GM23338 (cell line): ENCODE measurements at regions not wholly inside any gene's neighbourhood (a gene's known extent, or its start where the extent isn't known, plus 50 kb on each side); places are given as distances from the start of the nearest gene placed in this dataset.

Experiments
- ATAC-seq: fragments of 200-7000 bp; cut with Tn5 transposase; 3 replicates; pipeline ENCODE4 v1.9.1; 2020
- DNase-seq: peaks from one replicate; pipeline ENCODE4 v3.0.0-alpha.2; 2015; ENCODE audit warnings: low spot score
- H2AFZ ChIP-seq: fragments of 200-600 bp; sonication (generic); 2 replicates; pipeline ENCODE4 v1.8.0; 2016; ENCODE audit warnings: antibody characterized with exemption, mild to moderate bottlenecking, moderate library complexity
- H3F3A ChIP-seq: fragments of 200-600 bp; sonication (generic); replicated peaks from 2 replicates; pipeline ENCODE4 v1.8.0; 2017; ENCODE audit warnings: antibody characterized with exemption, mixed run types, low read depth
- H3K27ac ChIP-seq: fragments of 200-600 bp; sonication (generic); 2 replicates; pipeline ENCODE4 v1.6.1; 2016; ENCODE audit warnings: low read depth
- H3K27me3 ChIP-seq: fragments of 200-600 bp; sonication (generic); 2 replicates; pipeline ENCODE4 v1.8.0; 2016; ENCODE audit warnings: mild to moderate bottlenecking, mixed run types, moderate library complexity; ENCODE audit not compliant: insufficient read depth
- H3K36me3 ChIP-seq: fragments of 200-600 bp; sonication (generic); 2 replicates; pipeline ENCODE4 v1.8.0; 2016; ENCODE audit warnings: mild to moderate bottlenecking; ENCODE audit not compliant: insufficient read depth
- H3K4me1 ChIP-seq: fragments of 200-600 bp; sonication (generic); 2 replicates; pipeline ENCODE4 v1.8.0; 2016; ENCODE audit warnings: mild to moderate bottlenecking, moderate library complexity; ENCODE audit not compliant: insufficient read depth
- H3K4me2 ChIP-seq: fragments of 200-600 bp; sonication (generic); 2 replicates; pipeline ENCODE4 v1.7.1; 2017; ENCODE audit warnings: mixed run types
- H3K4me3 ChIP-seq: fragments of 200-600 bp; sonication (generic); 2 replicates; pipeline ENCODE4 v1.6.1; 2016; ENCODE audit warnings: mixed run types
- H3K79me2 ChIP-seq: fragments of 200-600 bp; sonication (generic); replicated peaks from 2 replicates; pipeline ENCODE4 v1.8.0; 2017; ENCODE audit warnings: mild to moderate bottlenecking; ENCODE audit not compliant: insufficient read depth
- H3K9me2 ChIP-seq: fragments of 200-600 bp; sonication (generic); 2 replicates; pipeline ENCODE4 v1.8.0; 2017; ENCODE audit not compliant: insufficient read depth
- H4K20me1 ChIP-seq: fragments of 200-600 bp; sonication (generic); replicated peaks from 2 replicates; pipeline ENCODE4 v1.8.0; 2017; ENCODE audit warnings: mild to moderate bottlenecking; ENCODE audit not compliant: insufficient read depth
- H3K27ac Mint-ChIP-seq: 2 replicates; pipeline ENCODE4 v1.8.0; 2020; ENCODE audit warnings: inconsistent platforms, mild to moderate bottlenecking, moderate library complexity, mixed read lengths
- H3K27me3 Mint-ChIP-seq: 3 replicates; pipeline ENCODE4 v1.8.0; 2022; ENCODE audit warnings: low read depth, mild to moderate bottlenecking, moderate library complexity, mixed read lengths, inconsistent platforms; ENCODE audit not compliant: insufficient read depth, poor library complexity
- H3K36me3 Mint-ChIP-seq: 3 replicates; pipeline ENCODE4 v1.8.0; 2021; ENCODE audit warnings: low read depth, mild to moderate bottlenecking, inconsistent platforms, moderate library complexity, mixed read lengths
- H3K4me1 Mint-ChIP-seq: 3 replicates; pipeline ENCODE4 v1.8.0; 2020; ENCODE audit warnings: mild to moderate bottlenecking, inconsistent platforms, mixed read lengths
- H3K4me3 Mint-ChIP-seq: 3 replicates; pipeline ENCODE4 v1.8.0; 2021; ENCODE audit warnings: moderate library complexity, mild to moderate bottlenecking, inconsistent platforms, mixed read lengths
- H3K9me3 Mint-ChIP-seq: 3 replicates; pipeline ENCODE4 v1.8.0; 2020; ENCODE audit warnings: moderate library complexity, mild to moderate bottlenecking, inconsistent platforms, mixed read lengths
- CREB1 ChIP-seq: fragments of 250-450 bp; sonication (Bioruptor Pico); IDR thresholded peaks from 2 replicates; pipeline ENCODE4 v1.5.0; 2020; ENCODE audit warnings: low read depth, mild to moderate bottlenecking, moderate library complexity
- CTCF ChIP-seq, 2 experiments: fragments of 200-600 bp in 1 of 2; sonication (generic) in 1 of 2; conservative IDR thresholded peaks; 2 replicates each; pipeline versions ENCODE4 v1.5.1 to v1.6.1; 2016 to 2017; ENCODE audit warnings: antibody characterized with exemption in 2 of 2, low read depth in 2 of 2, mild to moderate bottlenecking in 2 of 2, moderate library complexity in 1 of 2
- ETS1 ChIP-seq: IDR thresholded peaks from 2 replicates; pipeline ENCODE4 v1.6.1; 2016; ENCODE audit warnings: antibody characterized with exemption
- EZH2 ChIP-seq: fragments of 200-600 bp; sonication (generic); IDR thresholded peaks from one replicate; pipeline ENCODE4 v1.8.0; 2017; ENCODE audit warnings: antibody characterized with exemption, mild to moderate bottlenecking, low read depth; ENCODE audit not compliant: unreplicated experiment
- EZH2phosphoT487 ChIP-seq: fragments of 200-600 bp; sonication (generic); IDR thresholded peaks from one replicate; pipeline ENCODE4 v1.8.1; 2018; ENCODE audit warnings: antibody characterized with exemption; ENCODE audit not compliant: unreplicated experiment
- JUNB ChIP-seq: IDR thresholded peaks from one replicate; pipeline ENCODE4 v1.6.1; 2016; ENCODE audit warnings: antibody characterized with exemption; ENCODE audit not compliant: unreplicated experiment
- NANOG ChIP-seq: IDR thresholded peaks from 2 replicates; pipeline ENCODE4 v1.6.1; 2016; ENCODE audit warnings: antibody characterized with exemption, borderline replicate concordance
- POLR2AphosphoS5 ChIP-seq: IDR thresholded peaks from 2 replicates; pipeline ENCODE4 v1.6.1; 2016; ENCODE audit warnings: antibody characterized with exemption, low read depth
- REST ChIP-seq: IDR thresholded peaks from one replicate; pipeline ENCODE4 v1.6.1; 2018; ENCODE audit warnings: antibody characterized with exemption; ENCODE audit not compliant: unreplicated experiment
- STAT1 ChIP-seq: IDR thresholded peaks from one replicate; pipeline ENCODE4 v1.6.1; 2016; ENCODE audit warnings: antibody characterized with exemption; ENCODE audit not compliant: unreplicated experiment
- ZNF114 ChIP-seq: fragments of 250-450 bp; sonication (Bioruptor Pico); IDR thresholded peaks from 2 replicates; pipeline ENCODE4 v1.5.0; 2020; ENCODE audit warnings: mild to moderate bottlenecking, moderate library complexity
- ZNF331 ChIP-seq: fragments of 250-450 bp; sonication (Bioruptor Pico); IDR thresholded peaks from 2 replicates; pipeline ENCODE4 v1.5.0; 2020; ENCODE audit warnings: low read depth, mild to moderate bottlenecking, moderate library complexity
- ZNF462 ChIP-seq: fragments of 250-450 bp; sonication (Bioruptor Pico); IDR thresholded peaks from 2 replicates; pipeline ENCODE4 v1.5.0; 2020; ENCODE audit warnings: mild to moderate bottlenecking, moderate library complexity

- ATAC-seq (no peak), DNase-seq (no peak)
- Histone ChIP-seq H3K4me2 (no peak overlapping the region), H3K4me1 (no peaks in the 10 kb centered on the region; the same call in 1 of the 2 replicates), H2AFZ (no peak overlapping the region), H3K27ac (no peak overlapping the region), H4K20me1 (no peaks in the 10 kb centered on the region), H3K27me3 (no peaks in the 10 kb centered on the region), H3K36me3 (no peaks in the 10 kb centered on the region), H3F3A (no peaks in the 10 kb centered on the region), H3K79me2 (no peaks in the 10 kb centered on the region), H3K9me2 (peaks cover 16% of the 10 kb centered on the region), H3K4me3 (no peak overlapping the region)
- Mint-ChIP-seq H3K27me3 (peaks cover 2% of the 10 kb centered on the region), H3K9me3 (peaks cover 89% of the 10 kb centered on the region), H3K4me3 (no peak overlapping the region), H3K27ac (no peak overlapping the region), H3K36me3 (peaks cover 4% of the 10 kb centered on the region; the same call in 2 of the 3 replicates), H3K4me1 (no peaks in the 10 kb centered on the region)
- TF ChIP-seq POLR2AphosphoS5 (no peak), EZH2phosphoT487 (no peak), EZH2 (no peak), ETS1 (no peak), REST (no peak), ZNF462 (CRISPR knock-in tag) (no peak), STAT1 (no peak), CREB1 (CRISPR knock-in tag) (no peak), ZNF331 (CRISPR knock-in tag) (no peak), JUNB (no peak), ZNF114 (CRISPR knock-in tag) (no peak), NANOG (no peak), CTCF (conservative IDR thresholded peaks at IDR 0.05; ENCODE audit: low read depth in 2 of 2) (no peak)
Observed at GRCh38 chr11:42397483-42397882, 914.3 kb upstream of the API5 start.
